Endothelial cell (in vitro differentiated cells): ENCODE measurements at regions not wholly inside any gene's neighbourhood (a gene's known extent, or its start where the extent isn't known, plus 50 kb on each side); places are given as distances from the start of the nearest gene placed in this dataset.

ENCODE experiments used
- DNase-seq: peaks from one replicate; pipeline ENCODE4 v3.0.0; 2021; ENCODE audit warnings: low spot score
- H3K27ac Mint-ChIP-seq: one replicate; pipeline ENCODE4 v1.8.0; 2021; ENCODE audit warnings: mixed read lengths, inconsistent platforms; ENCODE audit not compliant: unreplicated experiment
- H3K27me3 Mint-ChIP-seq: one replicate; pipeline ENCODE4 v1.8.0; 2021; ENCODE audit warnings: mild to moderate bottlenecking, moderate library complexity, mixed read lengths, inconsistent platforms; ENCODE audit not compliant: unreplicated experiment
- H3K36me3 Mint-ChIP-seq: one replicate; pipeline ENCODE4 v1.8.0; 2021; ENCODE audit warnings: mild to moderate bottlenecking, low read depth, mixed read lengths, inconsistent platforms; ENCODE audit not compliant: unreplicated experiment
- H3K4me1 Mint-ChIP-seq: one replicate; pipeline ENCODE4 v1.8.0; 2021; ENCODE audit warnings: mild to moderate bottlenecking, mixed read lengths, inconsistent platforms; ENCODE audit not compliant: unreplicated experiment
- H3K4me3 Mint-ChIP-seq: one replicate; pipeline ENCODE4 v1.8.0; 2021; ENCODE audit warnings: mild to moderate bottlenecking, mixed read lengths, inconsistent platforms; ENCODE audit not compliant: unreplicated experiment
- H3K9me3 Mint-ChIP-seq: one replicate; pipeline ENCODE4 v1.8.0; 2021; ENCODE audit warnings: mixed read lengths, inconsistent platforms; ENCODE audit not compliant: unreplicated experiment
- CTCF ChIP-seq: fragments of 200-600 bp; sonication (generic); IDR thresholded peaks from one replicate; pipeline ENCODE4 v1.5.0; 2021; ENCODE audit warnings: antibody characterized with exemption; ENCODE audit not compliant: unreplicated experiment

DNA sequence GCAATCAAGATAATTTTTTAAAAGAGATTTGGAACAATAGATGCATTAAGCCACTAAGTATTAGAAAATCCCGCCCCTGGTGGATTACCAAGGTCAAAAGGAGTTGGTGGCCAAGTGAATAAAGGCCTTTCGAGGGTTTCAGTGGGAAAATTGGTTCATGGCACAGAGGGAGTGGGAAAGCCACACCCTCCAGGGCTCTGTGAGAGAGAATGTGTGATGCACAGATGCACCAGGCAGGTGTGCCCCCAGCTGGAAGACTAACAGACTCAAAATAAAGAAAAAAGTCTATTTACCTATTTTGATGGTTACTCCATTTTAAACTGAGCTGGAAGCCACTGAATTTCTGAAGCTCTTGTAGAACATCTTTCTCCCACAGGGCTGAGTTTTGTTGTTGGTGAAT is 278.0 kb downstream of the DRD1 start:
- no peak overlapping the region for H3K27ac Mint-ChIP-seq
- H3K27me3 Mint-ChIP-seq, result no peaks in the 10 kb centered on the region
- DNase-seq, result no peak
- no peak for TF ChIP-seq CTCF
- H3K36me3 Mint-ChIP-seq, result no peaks in the 10 kb centered on the region
- H3K4me3 Mint-ChIP-seq, result no peak overlapping the region
- no peaks in the 10 kb centered on the region for H3K9me3 Mint-ChIP-seq
- H3K4me1 Mint-ChIP-seq, result no peaks in the 10 kb centered on the region

GRCh38 chr5:175163586-175164275 is 280.3 kb downstream of the DRD1 start:
- no peaks in the 10 kb centered on the region for H3K4me1 Mint-ChIP-seq
- H3K4me3 Mint-ChIP-seq, result no peak overlapping the region
- H3K27me3 Mint-ChIP-seq, result peaks cover 1% of the 10 kb centered on the region
- H3K36me3 Mint-ChIP-seq, result no peaks in the 10 kb centered on the region
- TF ChIP-seq CTCF, result no peak
- no peak overlapping the region for H3K27ac Mint-ChIP-seq
- DNase-seq, result no peak
- H3K9me3 Mint-ChIP-seq, result no peaks in the 10 kb centered on the region

GRCh38 chr5:175162036-175162435 is 281.9 kb downstream of the DRD1 start:
- no peak overlapping the region for H3K27ac Mint-ChIP-seq

GRCh38 chr5:175159956-175160355 is 284.0 kb downstream of the DRD1 start:
- H3K27me3 Mint-ChIP-seq, result peaks cover 1% of the 10 kb centered on the region
- H3K27ac Mint-ChIP-seq, result no peak overlapping the region
- no peaks in the 10 kb centered on the region for H3K36me3 Mint-ChIP-seq
- H3K9me3 Mint-ChIP-seq, result no peaks in the 10 kb centered on the region
- no peak for DNase-seq
- no peak overlapping the region for H3K4me3 Mint-ChIP-seq
- no peak for TF ChIP-seq CTCF
- H3K4me1 Mint-ChIP-seq, result no peaks in the 10 kb centered on the region

More at GRCh38 chr5:175162036-175162435, 281.9 kb downstream of the DRD1 start:
- no peaks in the 10 kb centered on the region for H3K4me1 Mint-ChIP-seq
- TF ChIP-seq CTCF, result no peak
- DNase-seq, result no peak
- no peaks in the 10 kb centered on the region for H3K36me3 Mint-ChIP-seq
- H3K9me3 Mint-ChIP-seq, result no peaks in the 10 kb centered on the region
- peaks cover 1% of the 10 kb centered on the region for H3K27me3 Mint-ChIP-seq
- H3K4me3 Mint-ChIP-seq, result no peak overlapping the region

GRCh38 chr5:175148636-175149172 is 295.3 kb downstream of the DRD1 start:
- H3K27ac Mint-ChIP-seq, result no peak overlapping the region
- no peak overlapping the region for H3K4me3 Mint-ChIP-seq
- TF ChIP-seq CTCF, result no peak
- H3K9me3 Mint-ChIP-seq, result no peaks in the 10 kb centered on the region
- H3K4me1 Mint-ChIP-seq, result no peaks in the 10 kb centered on the region
- no peak for DNase-seq
- H3K27me3 Mint-ChIP-seq, result no peaks in the 10 kb centered on the region
- H3K36me3 Mint-ChIP-seq, result peaks cover 4% of the 10 kb centered on the region
